Neuronal stem cell (in vitro differentiated cells): ENCODE measurements at regions not wholly inside any gene's neighbourhood (a gene's known extent, or its start where the extent isn't known, plus 50 kb on each side); places are given as distances from the start of the nearest gene placed in this dataset.

Experiments
- DNase-seq: peaks from one replicate; pipeline ENCODE4 v3.0.0-alpha.2; 2013; ENCODE audit warnings: low spot score
- H2AFZ ChIP-seq: one replicate; pipeline ENCODE4 v1.6.1; 2013; ENCODE audit warnings: mild to moderate bottlenecking, low read length, inconsistent platforms
- H2AK5ac ChIP-seq: 2 replicates; pipeline ENCODE4 v1.6.1; 2013; ENCODE audit warnings: low read depth, mild to moderate bottlenecking, inconsistent platforms, low read length, moderate library complexity, mixed read lengths
- H2BK120ac ChIP-seq: 2 replicates; pipeline ENCODE4 v1.6.1; 2013; ENCODE audit warnings: low read depth, mild to moderate bottlenecking, inconsistent platforms, low read length, moderate library complexity, mixed read lengths
- H2BK12ac ChIP-seq: one replicate; pipeline ENCODE4 v1.6.1; 2013; ENCODE audit warnings: low read length, inconsistent platforms
- H2BK15ac ChIP-seq: 2 replicates; pipeline ENCODE4 v1.6.1; 2013; ENCODE audit warnings: mild to moderate bottlenecking, low read length, inconsistent platforms, mixed read lengths
- H2BK5ac ChIP-seq: one replicate; pipeline ENCODE4 v1.6.1; 2013; ENCODE audit warnings: inconsistent platforms, mild to moderate bottlenecking, low read length, moderate library complexity
- H3K14ac ChIP-seq: one replicate; pipeline ENCODE4 v1.6.1; 2013; ENCODE audit warnings: low read length, inconsistent platforms
- H3K18ac ChIP-seq: 2 replicates; pipeline ENCODE4 v1.6.1; 2013; ENCODE audit warnings: low read length, inconsistent platforms
- H3K23ac ChIP-seq: 2 replicates; pipeline ENCODE4 v1.6.1; 2013; ENCODE audit warnings: low read depth, mild to moderate bottlenecking, mixed read lengths, low read length, inconsistent platforms; ENCODE audit not compliant: poor library complexity
- H3K27ac ChIP-seq: replicated peaks from 3 replicates; pipeline ENCODE4 v1.5.1; 2013; ENCODE audit warnings: low read length, inconsistent platforms
- H3K27me3 ChIP-seq, 3 experiments: 2 replicates each; pipeline ENCODE4 v1.6.1; 2013; ENCODE audit warnings: low read length in 3 of 3, mild to moderate bottlenecking in 2 of 3, inconsistent platforms in 1 of 3, low read depth in 1 of 3, mixed read lengths in 1 of 3, moderate library complexity in 1 of 3; ENCODE audit not compliant: control insufficient read depth in 3 of 3, insufficient read depth in 3 of 3
- H3K36me3 ChIP-seq, 2 donors: replicated peaks in 1 of 2; 2 replicates each; pipeline ENCODE4 v1.6.1; 2013; ENCODE audit warnings: low read length in 2 of 2; ENCODE audit not compliant: control insufficient read depth in 2 of 2, insufficient read depth in 2 of 2
- H3K4ac ChIP-seq: 2 replicates; pipeline ENCODE4 v1.6.1; 2013; ENCODE audit warnings: inconsistent platforms, mild to moderate bottlenecking, low read length, moderate library complexity
- H3K4me1 ChIP-seq, 2 donors: 1 replicate in 1 of 2; 2 replicates in 1 of 2; pipeline ENCODE4 v1.6.1; 2013; ENCODE audit warnings: low read length in 2 of 2, low read depth in 1 of 2; ENCODE audit not compliant: control insufficient read depth in 2 of 2, insufficient read depth in 1 of 2
- H3K4me2 ChIP-seq: one replicate; pipeline ENCODE4 v1.6.1; 2013; ENCODE audit warnings: mild to moderate bottlenecking, low read length, inconsistent platforms; ENCODE audit not compliant: insufficient read depth, poor library complexity, severe bottlenecking
- H3K4me3 ChIP-seq, 2 donors: 2 replicates each; pipeline ENCODE4 v1.5.1; 2013; ENCODE audit warnings: low read length in 2 of 2, mild to moderate bottlenecking in 2 of 2, inconsistent platforms in 1 of 2, moderate library complexity in 1 of 2
- H3K79me1 ChIP-seq: one replicate; pipeline ENCODE4 v1.6.1; 2013; ENCODE audit warnings: low read depth, mild to moderate bottlenecking, inconsistent platforms, low read length, moderate library complexity
- H3K9ac ChIP-seq: one replicate; pipeline ENCODE4 v1.6.1; 2013; ENCODE audit warnings: mild to moderate bottlenecking, low read depth, low read length, inconsistent platforms; ENCODE audit not compliant: poor library complexity
- H3K9me3 ChIP-seq, 2 donors: replicated peaks in 1 of 2; 2 replicates each; pipeline versions ENCODE3 to v1.6.1; 2013; ENCODE audit warnings: low read length in 2 of 2, mild to moderate bottlenecking in 2 of 2, inconsistent platforms in 1 of 2, low read depth in 1 of 2, mixed read lengths in 1 of 2, moderate library complexity in 1 of 2; ENCODE audit not compliant: control insufficient read depth in 2 of 2, insufficient read depth in 1 of 2
- H4K8ac ChIP-seq: one replicate; pipeline ENCODE4 v1.6.1; 2013; ENCODE audit warnings: low read depth, mild to moderate bottlenecking, inconsistent platforms, low read length, moderate library complexity
- H4K91ac ChIP-seq: one replicate; pipeline ENCODE4 v1.6.1; 2013; ENCODE audit warnings: low read length, low read depth, mild to moderate bottlenecking, inconsistent platforms; ENCODE audit not compliant: poor library complexity
- WGBS, 2 donors: extraction: QIAGEN DNeasy Blood & Tissue Kit; methylation state at CpG; one replicate each; pipeline ENCODE4 v1.1.7; 2013; ENCODE audit warnings: missing lambda C conversion rate in 2 of 2, mixed read lengths in 1 of 2; ENCODE audit not compliant: insufficient read length in 2 of 2, insufficient replicate concordance in 1 of 2; ENCODE audit errors: extremely low coverage in 2 of 2; 5-methylcytosine and 5-hydroxymethylcytosine counted together

GRCh38 chr5:4520559-4520958 is 619.6 kb upstream of the ADAMTS16 start:
- H3K27ac ChIP-seq = no peak overlapping the region
- H3K4me2 ChIP-seq = no peak overlapping the region
- no CpG with 5 or more reads among the region's 1 CpG for WGBS, 2 donors
- H2AFZ ChIP-seq = no peak overlapping the region
- peaks cover 0 to 3% of the 10 kb centered on the region in 2 donors for H3K9me3 ChIP-seq
- no peaks in the 10 kb centered on the region for H3K79me1 ChIP-seq
- H4K8ac ChIP-seq = no peak overlapping the region
- H2BK120ac ChIP-seq = no peak overlapping the region
- no peak overlapping the region for H3K9ac ChIP-seq
- H3K4me3 ChIP-seq = no peak overlapping the region
- no peaks in the 10 kb centered on the region for H3K36me3 ChIP-seq
- H3K23ac ChIP-seq = no peak overlapping the region
- H3K18ac ChIP-seq = no peak overlapping the region
- no peak overlapping the region for H3K14ac ChIP-seq
- H4K91ac ChIP-seq = no peak overlapping the region
- DNase-seq = no peak
- no peak overlapping the region for H2BK12ac ChIP-seq
- no peak overlapping the region for H3K4ac ChIP-seq
- peaks cover 0 to 12% of the 10 kb centered on the region in 2 donors for H3K4me1 ChIP-seq
- no peaks in the 10 kb centered on the region for H3K27me3 ChIP-seq
- H2AK5ac ChIP-seq = no peak overlapping the region
- H2BK15ac ChIP-seq = no peak overlapping the region
- no peak overlapping the region for H2BK5ac ChIP-seq

GRCh38 chr5:4523038-4523437 is 617.1 kb upstream of the ADAMTS16 start:
- Histone ChIP-seq H3K23ac (no peak overlapping the region), H4K8ac (no peak overlapping the region), H3K9me3 (peaks cover 0 to 3% of the 10 kb centered on the region in 2 donors), H3K4me1 (peaks cover 0 to 12% of the 10 kb centered on the region in 2 donors), H3K18ac (no peak overlapping the region), H3K9ac (no peak overlapping the region), H3K27me3 (no peaks in the 10 kb centered on the region), H4K91ac (no peak overlapping the region), H2BK5ac (no peak overlapping the region), H3K79me1 (no peaks in the 10 kb centered on the region), H3K4ac (no peak overlapping the region), H3K36me3 (no peaks in the 10 kb centered on the region), H3K4me2 (no peak overlapping the region), H2BK120ac (no peak overlapping the region), H3K27ac (no peak overlapping the region), H2AK5ac (no peak overlapping the region), H2BK15ac (no peak overlapping the region), H2AFZ (no peak overlapping the region), H3K4me3 (no peak overlapping the region), H2BK12ac (no peak overlapping the region), H3K14ac (no peak overlapping the region)
- WGBS, 2 donors = no CpG with 5 or more reads among the region's 6 CpGs
- no peak for DNase-seq

GRCh38 chr5:4531756-4532704 is 608.1 kb upstream of the ADAMTS16 start:
- WGBS, 2 donors = no CpG with 5 or more reads among the region's 10 CpGs
- H2BK5ac ChIP-seq = no peak overlapping the region
- no peak overlapping the region for H4K8ac ChIP-seq
- H3K14ac ChIP-seq = peak overlapping the region; percentile 27
- no peak overlapping the region for H2AFZ ChIP-seq
- H2BK120ac ChIP-seq = no peak overlapping the region
- H3K27me3 ChIP-seq = no peaks in the 10 kb centered on the region
- no peak overlapping the region for H4K91ac ChIP-seq
- no peak overlapping the region for H3K27ac ChIP-seq
- peak overlapping the region; percentile 90 for H2BK15ac ChIP-seq
- H3K9me3 ChIP-seq = peaks cover 0 to 6% of the 10 kb centered on the region in 2 donors
- H3K9ac ChIP-seq = no peak overlapping the region
- peaks cover 0 to 6% of the 10 kb centered on the region in 2 donors for H3K4me1 ChIP-seq
- H3K4me2 ChIP-seq = no peak overlapping the region
- H3K4ac ChIP-seq = no peak overlapping the region
- H2BK12ac ChIP-seq = no peak overlapping the region
- H3K23ac ChIP-seq = no peak overlapping the region
- no peaks in the 10 kb centered on the region for H3K36me3 ChIP-seq
- H3K79me1 ChIP-seq = no peaks in the 10 kb centered on the region
- H3K4me3 ChIP-seq = peak overlapping the region in 1 of 2 donors; percentile 13
- peak overlapping the region; percentile 58 for H3K18ac ChIP-seq
- no peak for DNase-seq
- H2AK5ac ChIP-seq = no peak overlapping the region

- WGBS, 2 donors = no CpG with 5 or more reads among the region's 6 CpGs
- peaks cover 0 to 6% of the 10 kb centered on the region in 2 donors for H3K4me1 ChIP-seq
- no peak overlapping the region for H3K4me2 ChIP-seq
- H3K18ac ChIP-seq = peak overlapping the region; percentile 58
- no peaks in the 10 kb centered on the region for H3K79me1 ChIP-seq
- peak overlapping the region; percentile 90 for H2BK15ac ChIP-seq
- H3K9ac ChIP-seq = no peak overlapping the region
- H3K4ac ChIP-seq = no peak overlapping the region
- peak overlapping the region in 1 of 2 donors; percentile 13 for H3K4me3 ChIP-seq
- H3K27me3 ChIP-seq = no peaks in the 10 kb centered on the region
- H3K14ac ChIP-seq = peak overlapping the region; percentile 27
- no peak overlapping the region for H2AK5ac ChIP-seq
- H3K9me3 ChIP-seq = peaks cover 0 to 6% of the 10 kb centered on the region in 2 donors
- H3K23ac ChIP-seq = no peak overlapping the region
- no peak overlapping the region for H2BK12ac ChIP-seq
- DNase-seq = no peak
- H2BK5ac ChIP-seq = no peak overlapping the region
- H3K36me3 ChIP-seq = no peaks in the 10 kb centered on the region
- H4K8ac ChIP-seq = no peak overlapping the region
- no peak overlapping the region for H2AFZ ChIP-seq
- H4K91ac ChIP-seq = no peak overlapping the region
- H3K27ac ChIP-seq = no peak overlapping the region
- no peak overlapping the region for H2BK120ac ChIP-seq
Measured at GRCh38 chr5:4532705-4533080, 607.4 kb upstream of the ADAMTS16 start.
